HG02610 (cell line): ENCODE measurements at regions not wholly inside any gene's neighbourhood (a gene's known extent, or its start where the extent isn't known, plus 50 kb on each side); places are given as distances from the start of the nearest gene placed in this dataset.
"Not testable (repeated sequence)": the region's sequence is repeated elsewhere in the genome, so short reads cannot be mapped to it uniquely, and the experiment has no call there.

Experiments used
- ATAC-seq: cut with Tn5 transposase; IDR thresholded peaks from one replicate; pipeline ENCODE4 v1.9.1; 2021; ENCODE audit warnings: mild to moderate bottlenecking, moderate library complexity; ENCODE audit not compliant: unreplicated experiment

- not testable (repeated sequence) for ATAC-seq
Measured at GRCh38 chr2:43004126-43004865, 211.9 kb upstream of the HAAO start.

GRCh38 chr2:43003702-43004101, 211.3 kb upstream of the HAAO start:
- ATAC-seq: no peak

- ATAC-seq: no peak
Measured at GRCh38 chr2:43001787-43002468, 209.5 kb upstream of the HAAO start.

- ATAC-seq: no peak
Measured at GRCh38 chr2:43001055-43001378, 208.6 kb upstream of the HAAO start.

- ATAC-seq: peak; percentile 82
Measured at GRCh38 chr2:43000242-43001054, 208.1 kb upstream of the HAAO start.

GRCh38 chr2:42999856-43000241, 207.5 kb upstream of the HAAO start:
- ATAC-seq: no peak

- ATAC-seq: no peak
Measured at GRCh38 chr2:42999391-42999841, 207.0 kb upstream of the HAAO start.

- ATAC-seq: no peak
Measured at GRCh38 chr2:42998721-42999120, 206.3 kb upstream of the HAAO start.

- no peak for ATAC-seq
Measured at GRCh38 chr2:42996528-42996927, 204.1 kb upstream of the HAAO start.

- no peak for ATAC-seq
Measured at GRCh38 chr2:42995752-42996422, 203.5 kb upstream of the HAAO start.

GRCh38 chr2:42989283-42990081, 197.1 kb upstream of the HAAO start:
- ATAC-seq: not testable (repeated sequence)

- ATAC-seq: not testable (repeated sequence)
Measured at GRCh38 chr2:42988055-42988454, 195.7 kb upstream of the HAAO start.

GRCh38 chr2:42987112-42987922, 194.9 kb upstream of the HAAO start:
- ATAC-seq: no peak

GRCh38 chr2:42984617-42985016, 192.2 kb upstream of the HAAO start:
- ATAC-seq: no peak

GRCh38 chr2:42984081-42984480, 191.7 kb upstream of the HAAO start:
- no peak for ATAC-seq

GRCh38 chr2:42980764-42981416, 188.5 kb upstream of the HAAO start:
- ATAC-seq: no peak

- no peak for ATAC-seq
Measured at GRCh38 chr2:42979870-42980763, 187.7 kb upstream of the HAAO start.

- ATAC-seq: no peak
Measured at GRCh38 chr2:42979416-42979869, 187.1 kb upstream of the HAAO start.
